ENCODE measurements at regions not wholly inside any gene's neighbourhood (a gene's known extent, or its start where the extent isn't known, plus 50 kb on each side); places are given as distances from the start of the nearest gene placed in this dataset.

DNA sequence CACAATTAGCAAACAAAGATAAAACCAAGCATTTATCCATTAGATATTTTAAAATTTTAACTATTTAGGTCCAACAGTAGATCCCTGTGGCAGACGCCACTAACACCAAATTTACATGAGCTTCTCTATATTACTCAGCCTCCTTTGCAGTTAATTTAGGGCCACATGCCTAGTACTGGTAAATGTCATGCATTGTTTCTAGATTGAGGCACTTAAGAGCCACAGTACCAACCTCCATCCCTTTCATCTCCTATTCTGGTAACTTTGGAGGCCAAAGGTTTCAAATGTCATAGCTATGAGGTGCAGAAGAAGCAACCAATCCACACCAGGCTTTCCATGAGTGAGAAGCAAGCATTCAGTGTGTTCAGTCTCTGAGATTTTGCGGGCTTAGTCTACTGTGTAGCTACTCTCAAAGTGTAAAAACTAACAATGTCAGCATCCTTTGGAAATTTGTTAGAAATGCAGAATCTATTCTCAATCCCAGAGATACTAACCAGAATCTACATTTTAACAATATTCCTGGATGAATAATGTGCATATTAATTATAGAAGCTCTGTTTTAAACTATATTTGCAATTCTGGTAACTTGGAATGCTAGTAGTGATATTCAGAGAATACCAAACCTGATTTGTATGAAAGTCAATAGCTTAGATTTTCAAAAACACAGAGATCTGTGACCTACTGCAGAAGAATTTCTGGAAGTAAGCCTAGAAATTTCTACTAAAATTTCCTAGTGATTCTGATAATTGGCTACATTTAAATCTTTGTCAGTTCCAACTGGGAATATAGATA is 206.3 kb upstream of the CD96 start (continued):
- TF ChIP-seq, protein P1, sequence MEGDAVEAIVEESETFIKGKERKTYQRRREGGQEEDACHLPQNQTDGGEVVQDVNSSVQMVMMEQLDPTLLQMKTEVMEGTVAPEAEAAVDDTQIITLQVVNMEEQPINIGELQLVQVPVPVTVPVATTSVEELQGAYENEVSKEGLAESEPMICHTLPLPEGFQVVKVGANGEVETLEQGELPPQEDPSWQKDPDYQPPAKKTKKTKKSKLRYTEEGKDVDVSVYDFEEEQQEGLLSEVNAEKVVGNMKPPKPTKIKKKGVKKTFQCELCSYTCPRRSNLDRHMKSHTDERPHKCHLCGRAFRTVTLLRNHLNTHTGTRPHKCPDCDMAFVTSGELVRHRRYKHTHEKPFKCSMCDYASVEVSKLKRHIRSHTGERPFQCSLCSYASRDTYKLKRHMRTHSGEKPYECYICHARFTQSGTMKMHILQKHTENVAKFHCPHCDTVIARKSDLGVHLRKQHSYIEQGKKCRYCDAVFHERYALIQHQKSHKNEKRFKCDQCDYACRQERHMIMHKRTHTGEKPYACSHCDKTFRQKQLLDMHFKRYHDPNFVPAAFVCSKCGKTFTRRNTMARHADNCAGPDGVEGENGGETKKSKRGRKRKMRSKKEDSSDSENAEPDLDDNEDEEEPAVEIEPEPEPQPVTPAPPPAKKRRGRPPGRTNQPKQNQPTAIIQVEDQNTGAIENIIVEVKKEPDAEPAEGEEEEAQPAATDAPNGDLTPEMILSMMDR (IDR thresholded peaks at IDR 0.05; ENCODE audit: low read depth, low read length, missing input control), result no peak

DNA sequence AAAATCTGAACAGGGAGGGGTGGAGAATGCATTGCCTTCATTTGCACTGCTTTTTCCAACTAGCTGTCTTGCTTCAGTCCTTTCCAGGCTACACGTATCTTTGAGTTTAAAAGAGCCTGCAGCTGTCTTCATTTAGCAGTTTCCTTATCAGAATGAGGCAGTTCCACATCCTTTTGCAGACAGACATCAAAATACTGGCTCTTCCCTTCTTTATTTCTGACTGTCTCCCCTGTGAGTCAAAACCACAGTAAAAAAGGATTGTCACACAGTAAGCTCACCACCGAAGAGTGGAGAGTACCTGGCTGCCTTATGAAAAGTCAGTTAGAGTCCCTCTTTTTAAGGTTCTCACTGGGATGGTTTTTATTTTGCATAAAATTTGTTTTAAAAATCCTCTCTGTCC is 205.5 kb upstream of the CD96 start:
- WGBS, result 62% methylated on average over 2 of the region's 2 CpGs
- TF ChIP-seq YY1 (IDR thresholded peaks at IDR 0.05), result no peak
- DNase-seq (ENCODE audit: low spot score), result no peak
- no peaks in the 10 kb centered on the region for H3K27me3 ChIP-seq (ENCODE audit: control insufficient read depth in 4 of 4, insufficient read depth in 4 of 4, low read length in 3 of 4)
- no peak overlapping the region for H3K9ac ChIP-seq (ENCODE audit: low read depth in 1 of 2, low read length in 2 of 2)
- H3K4me1 ChIP-seq (ENCODE audit: control insufficient read depth in 4 of 4, insufficient read depth in 4 of 4, low read length in 3 of 4), result peaks cover 0 to 2% (median 0%) of the 10 kb centered on the region in 4 donors
- no peak overlapping the region for H3K4me3 ChIP-seq (ENCODE audit: low read depth in 1 of 3, low read length in 3 of 3)
- H3K27ac ChIP-seq (ENCODE audit: low read depth in 1 of 2, low read length in 2 of 2), result no peak overlapping the region
- peaks cover 0 to 5% (median 0%) of the 10 kb centered on the region in 4 donors for H3K9me3 ChIP-seq (ENCODE audit: control insufficient read depth in 4 of 4, low read length in 3 of 4)
- H3K36me3 ChIP-seq (ENCODE audit: control insufficient read depth in 4 of 4, insufficient read depth in 3 of 4, low read depth in 1 of 4, low read length in 3 of 4), result no peaks in the 10 kb centered on the region

DNA sequence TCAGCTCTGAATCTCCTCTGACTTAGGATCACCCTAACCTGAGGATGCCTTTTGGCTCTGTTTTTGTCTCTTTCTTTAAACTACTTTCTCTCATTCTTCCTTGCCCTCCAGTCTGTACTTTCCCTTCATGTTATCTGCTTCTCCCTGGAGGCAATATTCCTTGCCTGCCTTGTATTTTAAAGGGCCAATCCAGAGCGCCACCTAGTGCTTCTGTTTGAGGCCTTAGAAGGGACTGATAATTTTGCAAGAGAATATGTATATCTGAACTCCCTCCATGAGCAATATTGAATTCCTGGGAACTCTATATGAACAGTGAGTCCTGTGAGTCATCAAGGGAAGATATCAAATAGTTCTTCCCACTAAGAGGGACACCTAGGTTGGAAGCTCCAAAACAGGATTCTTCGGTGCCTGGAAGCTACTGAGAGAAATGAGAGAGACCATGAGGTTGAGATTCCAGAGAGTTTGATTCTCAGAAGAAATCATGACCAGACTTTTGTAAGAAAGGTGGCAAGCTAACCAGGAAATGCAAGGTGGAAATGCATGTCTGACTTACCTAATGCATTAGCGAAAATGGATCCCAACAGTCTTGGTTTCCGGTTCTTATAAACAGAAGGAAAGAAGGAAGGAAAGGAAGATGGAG is 203.8 kb upstream of the CD96 start:
- no peak overlapping the region for H3K4me3 ChIP-seq (ENCODE audit: low read depth in 1 of 3, low read length in 3 of 3)
- H3K27ac ChIP-seq (ENCODE audit: low read depth in 1 of 2, low read length in 2 of 2), result no peak overlapping the region
- TF ChIP-seq TAF1 (conservative IDR thresholded peaks at IDR 0.05), result no peak
- TF ChIP-seq FOXA2 (IDR thresholded peaks at IDR 0.05), result no peak
- TF ChIP-seq, protein P2, sequence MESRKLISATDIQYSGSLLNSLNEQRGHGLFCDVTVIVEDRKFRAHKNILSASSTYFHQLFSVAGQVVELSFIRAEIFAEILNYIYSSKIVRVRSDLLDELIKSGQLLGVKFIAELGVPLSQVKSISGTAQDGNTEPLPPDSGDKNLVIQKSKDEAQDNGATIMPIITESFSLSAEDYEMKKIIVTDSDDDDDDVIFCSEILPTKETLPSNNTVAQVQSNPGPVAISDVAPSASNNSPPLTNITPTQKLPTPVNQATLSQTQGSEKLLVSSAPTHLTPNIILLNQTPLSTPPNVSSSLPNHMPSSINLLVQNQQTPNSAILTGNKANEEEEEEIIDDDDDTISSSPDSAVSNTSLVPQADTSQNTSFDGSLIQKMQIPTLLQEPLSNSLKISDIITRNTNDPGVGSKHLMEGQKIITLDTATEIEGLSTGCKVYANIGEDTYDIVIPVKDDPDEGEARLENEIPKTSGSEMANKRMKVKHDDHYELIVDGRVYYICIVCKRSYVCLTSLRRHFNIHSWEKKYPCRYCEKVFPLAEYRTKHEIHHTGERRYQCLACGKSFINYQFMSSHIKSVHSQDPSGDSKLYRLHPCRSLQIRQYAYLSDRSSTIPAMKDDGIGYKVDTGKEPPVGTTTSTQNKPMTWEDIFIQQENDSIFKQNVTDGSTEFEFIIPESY (IDR thresholded peaks at IDR 0.05), result no peak
- TF ChIP-seq GABPA (IDR thresholded peaks at IDR 0.05 in 1 of 2, conservative IDR thresholded peaks at IDR 0.05 in 1 of 2), result no peak
- TF ChIP-seq YY1 (IDR thresholded peaks at IDR 0.05), result no peak
- TF ChIP-seq, protein P1 (IDR thresholded peaks at IDR 0.05; ENCODE audit: low read depth, low read length, missing input control), result peak; percentile 73
- TF ChIP-seq HNF4G (IDR thresholded peaks at IDR 0.05), result no peak
- TF ChIP-seq, protein P3, sequence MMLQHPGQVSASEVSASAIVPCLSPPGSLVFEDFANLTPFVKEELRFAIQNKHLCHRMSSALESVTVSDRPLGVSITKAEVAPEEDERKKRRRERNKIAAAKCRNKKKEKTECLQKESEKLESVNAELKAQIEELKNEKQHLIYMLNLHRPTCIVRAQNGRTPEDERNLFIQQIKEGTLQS (IDR thresholded peaks at IDR 0.05), result no peak
- TF ChIP-seq HNF4A (conservative IDR thresholded peaks at IDR 0.05), result no peak
- no peak for TF ChIP-seq FOXA1 (IDR thresholded peaks at IDR 0.05)
- TF ChIP-seq SP1 (IDR thresholded peaks at IDR 0.05), result no peak
- peak; percentile 100 for TF ChIP-seq RAD21 (IDR thresholded peaks at IDR 0.05)
- TF ChIP-seq RXRA (IDR thresholded peaks at IDR 0.05), result no peak
- WGBS, result 70% methylated on average over 4 of the region's 4 CpGs
- H3K36me3 ChIP-seq (ENCODE audit: control insufficient read depth in 4 of 4, insufficient read depth in 3 of 4, low read depth in 1 of 4, low read length in 3 of 4), result no peaks in the 10 kb centered on the region
- peaks cover 0 to 2% (median 0%) of the 10 kb centered on the region in 4 donors for H3K4me1 ChIP-seq (ENCODE audit: control insufficient read depth in 4 of 4, insufficient read depth in 4 of 4, low read length in 3 of 4)
- peak; percentile 57 for DNase-seq (ENCODE audit: low spot score)
- peaks cover 0 to 5% (median 0%) of the 10 kb centered on the region in 4 donors for H3K9me3 ChIP-seq (ENCODE audit: control insufficient read depth in 4 of 4, low read length in 3 of 4)
- no peak overlapping the region for H3K9ac ChIP-seq (ENCODE audit: low read depth in 1 of 2, low read length in 2 of 2)
- no peaks in the 10 kb centered on the region for H3K27me3 ChIP-seq (ENCODE audit: control insufficient read depth in 4 of 4, insufficient read depth in 4 of 4, low read length in 3 of 4)
